ENCODE measurements at regions not wholly inside any gene's neighbourhood (a gene's known extent, or its start where the extent isn't known, plus 50 kb on each side); places are given as distances from the start of the nearest gene placed in this dataset.

- TF ChIP-seq CTCF (IDR thresholded peaks at IDR 0.05; ENCODE audit: low read depth, low read length) (no peak), EZH2phosphoT487 (IDR thresholded peaks at IDR 0.05; ENCODE audit: low read depth) (no peak)
Observed at GRCh38 chr13:103145442-103145841, 79.2 kb upstream of the SLC10A2 start.

Measured in OCI-LY3 (cell line).